ENCODE measurements at regions not wholly inside any gene's neighbourhood (a gene's known extent, or its start where the extent isn't known, plus 50 kb on each side); places are given as distances from the start of the nearest gene placed in this dataset.

- TF ChIP-seq CTCF (IDR thresholded peaks at IDR 0.05; ENCODE audit: low read depth, low read length) (no peak), EZH2phosphoT487 (IDR thresholded peaks at IDR 0.05; ENCODE audit: low read depth) (no peak)
Measured at GRCh38 chr20:6685626-6686025, 81.9 kb upstream of the BMP2 start.
